ENCODE measurements at regions not wholly inside any gene's neighbourhood (a gene's known extent, or its start where the extent isn't known, plus 50 kb on each side); places are given as distances from the start of the nearest gene placed in this dataset.

DNA sequence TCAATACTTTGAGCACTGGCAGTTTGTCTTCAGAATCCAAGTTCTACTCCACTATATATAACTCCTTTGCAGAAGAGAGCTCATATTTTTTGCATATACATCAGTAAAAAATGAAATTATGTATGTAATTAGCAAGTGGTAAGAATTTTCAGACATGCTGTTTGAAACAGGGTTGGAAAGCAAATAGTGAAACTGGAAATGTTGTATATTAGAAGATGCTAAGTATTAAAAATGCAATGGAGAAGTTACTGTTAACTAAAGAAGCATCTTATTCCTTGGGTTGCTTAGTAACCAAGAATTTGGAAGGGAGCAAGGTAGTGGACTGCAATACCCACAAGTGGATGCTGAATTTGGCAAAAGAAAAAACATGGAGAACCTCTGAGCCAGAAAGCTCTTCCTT, 88.6 kb upstream of the DLGAP1 start:
- TF ChIP-seq, protein P1, sequence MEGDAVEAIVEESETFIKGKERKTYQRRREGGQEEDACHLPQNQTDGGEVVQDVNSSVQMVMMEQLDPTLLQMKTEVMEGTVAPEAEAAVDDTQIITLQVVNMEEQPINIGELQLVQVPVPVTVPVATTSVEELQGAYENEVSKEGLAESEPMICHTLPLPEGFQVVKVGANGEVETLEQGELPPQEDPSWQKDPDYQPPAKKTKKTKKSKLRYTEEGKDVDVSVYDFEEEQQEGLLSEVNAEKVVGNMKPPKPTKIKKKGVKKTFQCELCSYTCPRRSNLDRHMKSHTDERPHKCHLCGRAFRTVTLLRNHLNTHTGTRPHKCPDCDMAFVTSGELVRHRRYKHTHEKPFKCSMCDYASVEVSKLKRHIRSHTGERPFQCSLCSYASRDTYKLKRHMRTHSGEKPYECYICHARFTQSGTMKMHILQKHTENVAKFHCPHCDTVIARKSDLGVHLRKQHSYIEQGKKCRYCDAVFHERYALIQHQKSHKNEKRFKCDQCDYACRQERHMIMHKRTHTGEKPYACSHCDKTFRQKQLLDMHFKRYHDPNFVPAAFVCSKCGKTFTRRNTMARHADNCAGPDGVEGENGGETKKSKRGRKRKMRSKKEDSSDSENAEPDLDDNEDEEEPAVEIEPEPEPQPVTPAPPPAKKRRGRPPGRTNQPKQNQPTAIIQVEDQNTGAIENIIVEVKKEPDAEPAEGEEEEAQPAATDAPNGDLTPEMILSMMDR (IDR thresholded peaks at IDR 0.05) = no peak
- no peak for TF ChIP-seq POLR2A (IDR thresholded peaks at IDR 0.05)
